ENCODE measurements at regions not wholly inside any gene's neighbourhood (a gene's known extent, or its start where the extent isn't known, plus 50 kb on each side); places are given as distances from the start of the nearest gene placed in this dataset.

DNA sequence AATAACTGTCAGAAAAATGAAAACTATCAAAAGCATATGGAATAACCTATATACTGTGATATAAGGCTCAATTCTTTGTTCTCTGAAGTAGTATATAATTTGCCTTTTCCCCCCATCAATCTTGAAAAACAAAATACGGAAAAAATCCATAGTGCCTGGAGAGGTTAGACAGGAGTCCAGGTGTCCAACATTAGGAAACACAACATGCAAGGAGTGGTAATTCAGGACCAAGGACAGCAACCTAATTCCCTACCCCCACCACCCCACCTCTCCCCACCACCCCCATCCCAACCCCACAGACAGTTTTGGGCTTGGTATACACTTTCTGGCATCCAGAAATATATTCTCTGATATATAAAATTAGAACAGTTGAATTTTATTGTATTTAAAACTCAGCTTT, 55.1 kb upstream of the SLC25A26 start:
- no peak for DNase-seq

DNA sequence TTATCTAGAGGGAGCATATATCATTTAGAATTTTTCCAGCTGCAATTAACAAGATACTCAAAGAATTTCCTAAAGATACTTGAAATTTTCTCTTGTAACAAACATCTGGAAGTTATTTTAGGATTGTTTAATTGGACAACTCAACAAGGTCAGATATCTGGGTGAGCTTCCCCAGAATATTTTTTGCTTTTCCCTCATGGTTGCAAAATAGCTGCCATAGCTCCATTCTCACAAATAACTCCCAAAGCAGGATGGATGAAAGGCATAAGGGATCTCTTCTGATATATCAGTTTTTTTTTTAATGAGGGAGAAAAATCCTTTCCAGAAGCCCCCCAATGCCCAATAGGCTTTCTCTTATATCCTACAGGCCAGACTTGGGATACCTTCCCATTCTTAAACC, 56.6 kb upstream of the SLC25A26 start:
- DNase-seq: no peak

GRCh38 chr3:66163222-66163621, 57.6 kb upstream of the SLC25A26 start:
- no peak for DNase-seq

- DNase-seq: no peak
These were observed 58.0 kb upstream of the SLC25A26 start for GRCh38 chr3:66162766-66163165.

DNA sequence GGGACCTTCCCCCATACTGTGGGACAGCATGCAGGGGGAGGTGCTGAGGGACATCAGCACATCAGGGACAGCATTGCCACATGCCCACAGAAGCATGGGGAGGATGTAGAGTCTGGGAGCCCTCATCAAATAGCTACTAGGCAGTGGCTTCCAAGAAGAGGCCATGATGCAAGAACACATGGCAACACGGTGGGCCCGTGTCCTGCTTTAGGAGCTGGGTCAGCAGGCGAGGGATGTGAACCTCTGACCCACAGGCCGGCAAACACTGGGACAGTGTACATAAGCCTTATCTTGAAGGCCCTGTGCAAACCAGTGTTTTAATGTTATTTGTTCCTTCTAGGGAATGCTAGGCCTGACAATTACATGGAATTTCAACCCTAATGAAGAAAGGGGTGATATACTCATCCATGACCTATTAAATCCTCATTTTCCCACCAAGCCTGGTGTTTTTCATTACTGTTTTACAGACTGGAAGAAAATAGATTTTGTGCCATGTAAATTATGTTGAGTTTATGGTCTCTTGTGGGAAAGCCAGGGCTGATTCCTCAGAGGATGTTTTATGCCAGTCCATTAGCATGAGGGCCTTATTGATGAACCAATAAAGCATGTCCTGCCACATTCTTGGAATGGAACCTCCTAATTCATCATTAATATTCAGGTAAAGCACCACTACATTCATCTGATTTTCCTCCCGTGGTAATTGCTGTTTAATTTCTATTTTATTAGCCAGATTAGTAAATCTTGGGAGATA, 61.7 kb upstream of the SLC25A26 start:
- no peak for DNase-seq

DNA sequence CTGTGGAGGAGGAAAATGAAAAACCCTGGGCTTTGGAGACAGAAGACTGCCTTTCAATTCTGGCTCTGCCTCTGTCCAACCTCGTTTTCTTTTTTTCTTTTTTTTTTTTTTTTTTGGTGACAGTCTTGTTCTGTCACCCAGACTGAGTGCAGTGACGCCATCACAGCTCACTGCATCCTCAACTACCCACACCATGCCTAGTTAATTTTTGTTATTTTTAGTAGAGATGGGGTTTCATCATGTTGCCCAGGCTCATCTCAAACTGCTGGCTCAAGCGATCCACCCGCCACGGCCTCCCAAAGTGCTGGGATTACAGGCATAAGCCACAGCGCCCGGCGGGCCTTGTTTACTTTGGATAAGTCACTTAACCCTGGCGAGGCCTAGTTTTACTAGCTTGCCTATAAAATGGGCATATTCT, 66.3 kb upstream of the SLC25A26 start:
- DNase-seq: no peak

- no peak for DNase-seq
These were observed 67.0 kb upstream of the SLC25A26 start for GRCh38 chr3:66153481-66154443.

DNA sequence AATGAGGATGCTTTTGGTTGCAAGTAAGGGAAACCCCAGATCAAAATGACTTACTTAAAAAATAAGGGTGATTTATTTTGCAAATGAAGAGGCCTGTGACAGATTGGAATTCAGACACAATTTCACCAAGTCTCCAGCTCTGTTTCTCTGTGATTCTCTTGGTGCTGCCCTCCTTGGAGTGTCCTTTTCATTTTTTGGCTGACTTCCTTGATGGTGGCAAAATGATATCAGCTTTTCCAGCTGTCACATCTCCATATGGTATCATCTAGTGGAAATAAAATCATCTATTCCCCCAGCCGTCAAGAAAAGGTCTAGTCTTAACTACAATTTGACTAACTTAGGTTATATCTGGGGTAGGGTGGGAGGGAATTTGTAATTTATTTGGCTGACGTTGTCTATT, 68.5 kb upstream of the SLC25A26 start:
- DNase-seq: no peak

DNA sequence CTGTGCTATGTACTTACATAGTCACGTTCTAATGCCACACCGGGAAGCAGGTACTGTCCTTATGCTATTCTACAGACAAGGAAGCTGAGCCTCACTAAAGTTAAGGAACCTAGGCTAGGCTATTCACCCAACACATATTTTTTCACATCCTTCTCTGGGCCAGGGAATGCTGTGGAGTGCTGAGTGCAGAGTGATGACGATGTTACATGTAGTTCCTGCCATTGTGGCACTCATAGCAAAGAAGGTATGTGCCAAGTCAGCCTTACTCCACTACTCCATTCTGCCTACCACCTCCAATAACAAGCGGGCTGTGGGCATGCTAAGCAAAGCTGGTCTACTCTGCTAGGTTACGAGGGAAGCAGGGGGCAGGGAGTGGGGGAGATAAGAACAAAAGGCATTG, 69.8 kb upstream of the SLC25A26 start:
- DNase-seq: no peak

DNA sequence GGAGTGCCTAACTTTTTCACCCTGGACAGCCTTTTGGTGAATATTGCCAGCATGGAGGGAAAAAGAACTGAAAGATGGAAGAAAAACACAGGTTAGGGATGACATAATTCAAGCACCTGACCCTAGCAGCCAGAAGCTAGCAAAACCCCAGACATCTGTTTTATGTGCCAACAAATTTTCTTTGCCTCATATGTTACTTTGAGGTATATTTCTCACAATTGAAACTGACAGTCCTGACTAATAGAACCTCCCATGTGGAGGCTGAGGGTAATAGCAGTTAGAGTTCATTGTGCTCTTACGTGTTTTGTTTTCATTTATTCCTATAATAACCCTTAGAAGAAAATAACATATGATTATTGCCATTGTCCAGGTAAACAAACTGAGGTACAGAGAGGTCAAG, 71.5 kb upstream of the SLC25A26 start:
- no peak for DNase-seq

DNA sequence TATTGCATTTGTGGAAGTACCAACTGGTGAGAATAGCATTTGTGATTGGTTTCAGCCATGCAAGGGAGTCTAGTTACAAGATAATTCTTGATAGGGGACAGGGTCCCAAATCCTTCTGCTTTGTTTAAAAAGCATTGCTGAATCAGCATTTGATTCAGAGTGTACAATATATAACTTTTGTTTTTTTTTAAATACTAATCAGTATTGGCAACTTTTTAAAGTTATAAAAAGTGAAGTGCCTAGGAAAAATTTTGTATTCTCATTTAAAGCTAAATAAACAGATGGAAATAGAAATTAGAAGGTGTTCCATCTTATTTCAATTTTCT, 75.4 kb upstream of the SLC25A26 start:
- DNase-seq: no peak

GRCh38 chr3:66144568-66145407, 76.0 kb upstream of the SLC25A26 start:
- DNase-seq: no peak

DNA sequence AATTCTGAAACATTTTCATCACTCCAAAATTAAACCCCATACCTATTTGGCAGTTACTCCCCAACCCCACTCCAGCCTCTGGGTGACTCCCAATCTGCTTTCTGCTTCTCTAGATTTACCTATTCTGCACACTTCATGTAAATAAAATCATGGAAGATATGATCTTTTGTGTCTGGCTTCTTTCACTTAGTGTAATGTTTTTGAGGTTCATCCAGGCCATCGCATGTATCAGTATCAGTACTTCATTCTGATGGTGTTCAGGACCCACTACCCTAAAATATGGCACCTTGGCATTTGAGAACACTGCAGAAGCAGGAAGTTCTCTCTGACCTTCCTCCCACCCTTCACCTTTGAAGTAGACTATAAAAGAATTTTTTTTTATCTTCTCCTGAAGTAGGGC, 78.7 kb upstream of the SLC25A26 start:
- DNase-seq: no peak

- DNase-seq: no peak
These were observed 79.9 kb upstream of the SLC25A26 start for GRCh38 chr3:66140743-66141372.

DNA sequence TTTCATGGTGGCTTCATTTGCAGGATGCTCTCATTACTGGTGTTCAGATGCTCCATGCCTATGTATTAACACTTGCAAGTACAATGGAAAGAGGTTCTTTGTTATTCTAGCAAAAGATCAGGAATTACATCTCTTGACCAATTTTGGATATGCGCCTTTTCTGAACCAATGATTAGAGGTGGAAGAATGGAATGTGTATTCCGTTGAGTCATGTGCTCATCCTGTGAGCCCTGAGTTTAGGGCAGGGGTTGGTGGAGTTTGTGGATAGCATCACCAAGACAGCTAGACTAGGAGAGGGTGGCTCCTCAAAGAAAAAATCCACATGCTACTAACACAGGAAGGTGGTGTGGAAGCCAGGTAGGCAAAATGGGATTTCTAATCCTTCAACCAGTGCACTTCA, 80.7 kb upstream of the SLC25A26 start:
- DNase-seq: no peak

DNA sequence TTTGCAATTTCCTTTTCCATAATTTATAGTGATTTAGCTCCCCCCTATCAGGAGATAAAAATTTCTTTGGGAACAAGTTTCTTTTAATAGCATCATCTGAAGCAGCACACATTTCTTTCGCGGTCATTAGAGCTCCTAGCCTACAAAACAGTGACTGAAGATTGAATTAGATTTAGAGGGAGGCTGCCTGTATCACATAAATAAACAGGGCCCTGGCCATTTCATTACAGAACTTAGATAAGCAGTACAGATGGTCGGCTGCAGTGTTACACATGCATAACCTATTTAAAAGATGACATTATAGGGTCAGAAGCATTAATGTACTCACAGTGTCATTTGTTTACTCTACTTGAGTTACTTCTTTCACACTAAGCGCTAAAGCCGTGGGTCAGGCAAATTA, 81.4 kb upstream of the SLC25A26 start:
- no peak for DNase-seq

DNA sequence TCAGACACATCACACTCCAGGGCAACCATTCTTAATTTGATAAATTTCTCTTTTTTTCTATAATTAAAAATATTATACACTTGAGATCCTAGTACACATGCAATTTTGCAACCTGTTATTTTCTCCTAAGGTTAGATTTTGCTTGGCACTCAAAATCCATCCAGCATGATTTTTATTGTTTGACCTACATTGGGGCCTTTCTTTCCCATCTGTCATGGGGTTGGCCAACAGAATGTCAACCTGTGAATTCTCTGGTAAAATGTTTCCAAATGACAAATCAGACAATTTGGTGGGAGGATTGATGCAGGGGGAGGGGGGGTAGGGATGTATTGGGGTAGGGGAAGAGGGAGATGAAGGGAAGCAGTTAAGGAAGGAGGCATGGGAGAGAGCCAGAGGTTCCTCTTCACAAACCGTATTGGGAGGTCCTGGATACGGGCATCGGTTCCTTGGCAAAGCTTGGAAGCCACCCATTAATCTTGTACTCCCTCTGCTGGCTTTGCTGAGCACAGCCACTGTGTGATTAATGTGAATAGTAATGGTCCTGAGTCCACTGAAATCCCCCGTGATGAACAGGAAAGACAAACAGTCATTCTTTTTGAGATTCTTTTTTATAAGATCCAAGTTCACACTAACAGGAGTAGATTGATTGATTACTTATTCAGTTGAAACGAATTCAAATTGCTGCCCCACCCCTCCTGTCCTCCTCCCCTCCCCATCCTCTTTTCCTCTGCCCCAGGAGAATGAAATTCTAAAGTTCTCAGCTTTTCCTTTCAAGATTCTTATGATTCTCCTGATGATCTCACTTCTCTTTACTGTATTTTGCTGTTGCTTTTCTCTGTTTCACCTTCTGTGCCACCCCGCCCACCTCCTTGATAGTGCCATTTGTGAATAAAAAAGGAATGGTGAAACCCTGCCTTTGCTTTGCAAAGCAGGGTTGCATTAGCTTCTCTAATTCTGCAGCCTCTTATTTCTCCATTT, 82.2 kb upstream of the SLC25A26 start:
- peak; percentile 43 for DNase-seq

- no peak for DNase-seq
These were observed 84.2 kb upstream of the SLC25A26 start for GRCh38 chr3:66136597-66136996.

- no peak for DNase-seq
These were observed 86.9 kb upstream of the SLC25A26 start for GRCh38 chr3:66133853-66134445.

DNA sequence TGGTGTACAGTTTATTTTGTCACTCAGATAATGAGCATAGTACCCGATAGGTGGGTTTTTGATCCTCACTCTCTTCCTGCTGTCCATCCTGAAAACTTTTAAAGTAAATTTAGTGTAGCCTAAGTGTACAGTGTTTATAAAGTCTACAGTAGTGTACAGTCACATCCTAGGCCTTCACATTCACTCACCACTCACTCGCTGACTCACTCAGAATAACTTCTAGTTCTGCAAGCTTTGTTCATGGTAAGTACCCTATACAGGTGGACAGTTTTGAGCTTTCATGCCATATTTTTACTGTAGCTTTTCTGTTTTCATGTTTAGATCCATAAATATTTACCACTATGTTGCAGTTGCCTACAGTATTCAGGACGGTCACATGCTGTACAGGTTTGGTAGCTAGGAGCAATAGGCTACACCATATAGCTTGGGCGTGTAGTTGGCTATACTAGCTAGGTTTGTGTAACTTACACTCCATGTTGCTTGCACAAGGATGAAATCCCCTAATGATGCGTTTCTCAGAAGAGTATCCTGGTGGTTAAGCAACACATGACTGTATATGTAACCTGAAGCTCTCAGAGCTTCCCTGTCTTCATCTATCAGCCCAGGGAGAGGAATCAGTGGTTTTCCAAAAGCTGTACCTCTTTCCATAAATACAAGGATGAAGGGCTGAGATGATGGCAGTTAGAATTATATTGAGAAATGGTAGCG, 87.6 kb upstream of the SLC25A26 start:
- no peak for DNase-seq

DNA sequence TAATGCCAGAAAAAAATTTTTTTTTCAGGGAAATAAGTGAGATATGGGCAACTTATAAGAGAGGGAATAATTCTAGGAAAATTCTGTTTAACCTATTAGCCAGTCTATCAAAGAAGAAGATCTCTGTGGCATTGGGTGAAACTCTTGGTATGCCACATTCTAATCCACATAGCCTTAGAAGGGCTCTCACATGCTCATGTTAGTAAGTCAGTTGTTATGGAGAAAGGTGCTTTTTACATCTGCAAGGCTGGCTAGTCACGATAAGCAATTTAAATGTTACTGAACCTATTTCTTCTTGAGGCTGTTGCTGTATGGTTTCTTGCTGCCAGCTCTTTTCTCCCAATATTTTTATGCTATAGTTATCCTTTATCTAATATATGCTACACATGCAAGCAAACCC, 89.9 kb upstream of the MAGI1 start:
- DNase-seq: no peak

Data from hematopoietic multipotent progenitor cell treated with erythropoietin and hydrocortisone succinate and interleukin-3 and kit ligand, for 8 days (in vitro differentiated cells).